Stimulated activated CD8-positive, alpha-beta memory T cell treated with anti-CD3 and anti-CD28 coated beads, Interleukin-12 subunit alpha, Interleukin-12 subunit beta, amount 100 ng/mL, for 24 hours (primary cell): ENCODE measurements at regions not wholly inside any gene's neighbourhood (a gene's known extent, or its start where the extent isn't known, plus 50 kb on each side); places are given as distances from the start of the nearest gene placed in this dataset.
A peak's percentile ranks its signal among the peaks of the same experiment; 100 is the strongest.

Experiments used
- DNase-seq: peaks from one replicate; pipeline ENCODE4 v3.0.0-alpha.2; 2020; ENCODE audit errors: extremely low read depth

DNA sequence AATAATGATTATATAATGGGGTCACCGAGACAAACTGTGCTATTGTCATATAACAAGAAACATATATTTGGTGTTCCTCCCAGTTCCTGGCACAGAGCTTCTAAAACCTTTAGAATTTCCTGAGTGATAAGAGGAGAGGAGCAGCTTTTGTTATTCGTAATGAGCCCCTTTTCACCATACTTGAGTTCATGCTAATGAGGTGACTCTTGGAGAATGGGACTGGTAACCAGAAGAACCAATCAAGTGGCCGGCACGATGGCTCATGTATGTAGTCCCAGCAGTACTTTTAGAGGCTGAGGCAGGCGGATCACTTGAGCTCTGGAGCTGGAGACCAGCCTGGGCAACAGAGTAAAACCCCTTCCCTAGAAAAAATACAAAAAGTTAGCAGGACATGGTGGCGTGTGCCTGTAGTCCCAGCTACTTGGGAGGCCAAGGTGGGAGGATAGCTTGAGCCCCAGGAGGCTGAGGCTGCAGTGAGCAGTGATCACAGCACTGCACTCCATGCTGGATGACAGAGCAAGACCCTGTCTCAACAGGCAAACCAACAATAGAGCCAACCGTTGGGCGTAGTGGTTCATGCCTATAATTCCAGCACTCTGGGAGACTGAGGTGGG, 62.7 kb upstream of the FTH1 start:
- DNase-seq = no peak

DNA sequence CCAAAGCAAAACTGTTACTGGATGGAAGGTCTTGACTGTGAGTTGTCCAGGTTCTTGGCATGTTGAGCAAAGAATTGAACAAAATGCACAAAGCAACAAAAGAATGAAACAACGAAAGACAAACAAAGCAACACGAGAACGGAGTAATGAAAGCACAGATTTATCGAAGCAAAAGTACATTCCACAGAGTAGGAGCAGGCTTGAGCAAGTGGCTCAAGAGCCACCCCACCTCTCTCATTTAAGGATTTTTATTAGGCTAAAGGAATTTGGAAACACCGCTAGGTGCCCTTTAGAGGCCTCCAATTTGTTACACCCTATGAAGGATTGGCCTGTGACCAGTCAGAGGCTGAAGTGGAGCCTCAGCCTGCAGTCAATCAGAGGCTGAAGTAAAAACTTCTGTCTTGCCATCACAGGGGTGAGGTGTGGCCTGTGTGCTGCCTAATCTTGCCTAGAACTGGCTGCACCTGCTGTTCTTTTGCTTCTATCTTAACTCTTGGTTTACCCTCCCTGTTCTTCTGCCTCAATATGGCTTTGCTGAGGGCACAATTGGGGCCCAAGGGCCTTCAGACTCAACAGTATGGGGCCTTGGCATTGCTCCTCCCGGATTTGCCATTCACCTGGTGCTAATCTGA, 59.4 kb upstream of the FTH1 start:
- no peak for DNase-seq

DNA sequence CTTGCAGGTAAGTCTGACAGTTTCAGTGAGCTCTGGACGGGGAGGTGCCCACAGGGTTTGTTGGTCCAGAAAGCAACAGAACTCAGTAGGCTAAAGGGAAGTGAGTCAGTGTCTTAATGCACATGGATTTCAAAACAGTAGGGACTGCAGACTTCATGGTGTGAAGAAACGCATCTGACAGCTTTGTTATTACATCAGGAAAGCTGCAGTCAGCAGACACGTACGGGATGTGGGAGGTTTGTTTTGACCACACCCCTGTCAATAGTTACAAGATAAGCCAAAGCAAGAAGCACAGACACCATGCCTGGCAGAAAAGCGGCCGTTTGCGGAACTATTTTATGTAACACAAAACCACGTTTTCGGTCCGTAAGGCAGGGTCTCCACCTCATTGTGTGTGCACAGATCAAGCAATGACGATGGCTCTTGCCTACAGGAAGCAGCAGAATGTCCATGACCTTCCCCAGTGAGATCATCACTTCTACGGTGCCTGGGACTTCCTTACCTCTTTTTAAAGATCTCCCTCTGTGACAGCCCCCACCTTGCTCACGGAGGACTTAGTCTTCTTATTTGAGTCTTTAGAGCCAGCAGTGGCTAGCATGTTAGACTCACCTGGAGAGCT, 58.2 kb upstream of the FTH1 start:
- DNase-seq = peak; percentile 31

DNA sequence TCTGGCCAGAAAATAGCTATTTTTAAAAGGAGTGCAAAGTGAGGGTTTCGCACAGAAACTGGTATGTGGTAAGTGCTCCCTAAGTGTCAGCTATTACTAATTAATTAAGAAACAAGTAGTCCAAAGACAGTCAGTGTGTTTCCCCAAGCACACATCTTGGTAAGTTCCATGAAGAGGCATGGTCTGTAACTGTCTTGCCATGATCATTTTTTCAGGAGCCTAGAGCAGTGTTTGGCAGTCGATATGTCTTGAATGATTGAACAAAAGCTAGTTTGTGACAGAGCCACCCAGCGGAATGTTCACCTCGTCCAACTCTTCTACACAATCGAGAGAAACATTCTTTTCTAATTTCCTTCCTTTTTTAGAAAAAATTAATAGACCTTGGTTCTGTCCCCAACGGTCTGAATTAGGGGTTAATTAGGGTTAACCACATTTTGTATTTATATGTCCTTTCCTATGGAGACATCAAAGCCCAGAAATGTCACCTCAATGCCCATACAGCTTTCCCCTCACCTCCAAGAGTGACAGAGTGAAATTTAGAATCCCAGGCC, 57.6 kb upstream of the FTH1 start:
- DNase-seq = no peak

DNA sequence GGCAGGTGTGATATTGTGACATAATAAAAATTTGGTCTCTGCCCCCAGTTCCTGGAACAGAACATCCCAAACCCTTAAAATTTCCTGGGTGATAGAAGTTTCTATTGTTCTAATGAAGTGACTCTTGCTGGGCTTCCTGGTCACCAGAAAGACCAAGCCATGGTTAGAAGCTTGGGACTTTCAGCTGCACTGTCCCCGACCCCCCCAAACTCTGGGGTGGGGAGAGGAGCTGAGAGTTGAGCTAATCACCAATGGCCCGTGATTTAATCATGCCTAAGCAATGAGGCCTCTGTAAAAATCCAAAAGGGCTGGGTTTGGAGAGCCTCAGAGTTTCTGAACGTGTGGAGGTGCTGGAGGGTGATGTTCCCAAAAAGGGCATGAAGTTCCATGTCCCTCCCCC, 54.8 kb upstream of the FTH1 start:
- no peak for DNase-seq

DNA sequence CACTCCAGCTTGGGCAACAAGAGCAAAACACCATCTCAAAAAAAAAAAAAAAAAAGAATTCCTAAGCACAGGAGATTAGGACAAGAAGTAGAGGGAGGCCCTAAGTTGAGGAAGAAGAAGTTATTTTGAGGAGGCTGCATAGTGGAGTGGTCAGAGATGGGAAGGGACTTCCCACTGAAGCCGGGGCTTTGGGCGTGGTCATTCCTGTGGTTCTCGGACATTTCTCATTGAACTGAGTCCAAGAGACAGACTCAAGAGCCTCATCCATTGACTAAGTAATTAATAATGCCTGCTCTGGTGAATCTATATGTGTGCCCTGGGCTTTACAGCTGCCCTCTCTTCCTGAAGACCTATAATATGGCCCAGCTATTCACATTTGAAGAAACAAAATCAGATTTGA, 53.2 kb upstream of the FTH1 start:
- DNase-seq = no peak

DNA sequence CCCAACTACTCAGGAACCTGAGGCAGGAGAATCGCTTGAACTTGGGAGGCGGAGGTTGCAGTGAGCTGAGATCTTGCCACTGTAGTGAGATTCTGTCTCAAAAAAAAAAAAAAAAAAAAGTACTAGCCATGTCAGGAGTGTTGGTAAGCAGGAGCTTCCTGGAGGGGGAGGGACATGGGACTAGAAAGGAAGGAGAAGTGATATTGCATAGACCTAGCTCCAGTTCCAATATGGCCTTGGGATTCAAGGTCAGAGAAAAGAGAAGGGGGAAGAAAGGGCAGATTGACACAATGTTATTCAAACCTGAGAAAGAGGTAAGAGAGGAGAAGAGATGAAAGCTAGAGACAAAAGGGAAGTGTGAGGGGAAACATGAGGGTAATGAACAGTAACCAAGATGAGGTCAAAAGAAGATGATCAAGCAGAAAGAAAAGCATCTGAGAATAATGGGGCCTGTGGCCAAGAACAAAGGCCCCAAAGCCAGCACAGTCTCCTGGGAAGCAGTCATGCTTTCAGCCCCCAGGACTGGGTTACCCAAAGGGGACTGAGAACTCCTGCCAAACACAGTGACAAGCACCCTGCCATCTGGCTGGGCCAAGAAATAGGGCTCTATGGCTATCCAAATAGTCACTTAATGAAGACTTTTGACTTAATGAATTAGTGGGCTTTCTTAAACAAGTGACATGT, 51.7 kb upstream of the FTH1 start:
- DNase-seq = no peak

DNA sequence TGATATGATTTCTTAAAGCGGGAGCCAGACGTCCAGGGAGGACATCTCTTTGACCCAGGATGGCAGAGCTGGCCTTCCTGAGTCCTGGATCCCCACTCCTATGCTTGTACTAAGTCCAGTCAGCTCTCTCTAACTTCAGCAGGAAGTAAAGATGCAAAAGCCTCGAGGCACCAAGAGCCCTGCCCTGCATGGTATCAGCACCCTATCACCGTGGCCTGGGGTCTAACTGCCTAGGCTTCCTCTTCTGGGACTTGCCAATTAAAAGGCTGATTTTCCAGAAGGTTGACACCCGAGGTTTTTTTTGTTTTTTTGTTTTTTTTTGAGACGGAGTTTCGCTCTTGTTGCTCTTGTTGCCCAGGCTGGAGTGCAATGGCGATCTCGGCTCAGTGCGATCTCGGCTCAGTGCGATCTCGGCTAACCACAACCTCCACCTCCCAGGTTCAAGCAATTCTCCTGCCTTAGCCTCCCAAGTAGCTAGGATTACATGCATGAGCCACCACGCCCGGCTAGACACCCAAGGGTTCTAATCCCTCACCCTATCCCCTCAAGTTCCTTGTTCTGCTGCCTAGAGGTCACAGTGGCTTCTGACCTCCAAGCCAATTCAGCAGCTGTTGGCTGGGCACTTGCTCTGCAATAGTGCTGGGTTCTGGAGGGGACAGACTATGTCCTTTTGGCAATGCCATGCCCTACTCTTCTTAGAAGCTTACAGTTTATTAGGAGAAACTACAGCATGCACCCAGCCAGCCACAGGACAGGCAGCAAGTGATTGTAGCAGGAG, 50.6 kb upstream of the FTH1 start:
- DNase-seq = no peak
